PC-9 (cell line): ENCODE measurements at regions not wholly inside any gene's neighbourhood (a gene's known extent, or its start where the extent isn't known, plus 50 kb on each side); places are given as distances from the start of the nearest gene placed in this dataset.

Source experiments
- BruUV-seq: library from RNA; stranded (reverse); fragments of 400-500 nt; replicated peaks from 2 replicates; lab custom pipeline; 2021; lab: Mats Ljungman, UMichigan
- CTCF ChIA-PET: fragments of 300-600 bp; sonication (Branson Sonifier 250); formaldehyde crosslinking; loops from one replicate; lab custom pipeline; 2022; ENCODE audit warnings: antibody characterized with exemption; lab: Charles Lee
- POLR2A ChIA-PET: fragments of 300-600 bp; sonication (Branson Sonifier 250); formaldehyde crosslinking; loops from one replicate; lab custom pipeline; 2022; ENCODE audit warnings: antibody characterized with exemption; ENCODE audit not compliant: unreplicated experiment; lab: Charles Lee
- DNase-seq, 2 experiments: peaks; one replicate each; pipeline versions ENCODE4 v3.0.0 to v3.0.0-alpha.2; 2015 to 2022; ENCODE audit warnings: mixed read lengths in 1 of 2
- H2AFZ ChIP-seq: fragments of 200-600 bp; sonication (generic); 2 replicates; pipeline ENCODE4 v1.8.1; 2017; ENCODE audit warnings: antibody characterized with exemption
- H3F3A ChIP-seq: fragments of 200-600 bp; sonication (generic); 2 replicates; pipeline ENCODE4 v1.8.1; 2017; ENCODE audit warnings: antibody characterized with exemption, mild to moderate bottlenecking, low read depth; ENCODE audit not compliant: insufficient read depth
- H3K27ac ChIP-seq: fragments of 200-600 bp; sonication (generic); 2 replicates; pipeline ENCODE4 v1.6.1; 2016; ENCODE audit warnings: mixed run types
- H3K27me3 ChIP-seq: fragments of 200-600 bp; sonication (generic); 2 replicates; pipeline ENCODE4 v1.6.1; 2016; ENCODE audit warnings: low read depth, mixed run types; ENCODE audit not compliant: insufficient read depth
- H3K36me3 ChIP-seq: fragments of 200-600 bp; sonication (generic); 2 replicates; pipeline ENCODE4 v1.6.1; 2016; ENCODE audit warnings: low read depth, mixed run types
- H3K4me1 ChIP-seq: fragments of 200-600 bp; sonication (generic); replicated peaks from 2 replicates; pipeline ENCODE4 v1.6.1; 2016; ENCODE audit warnings: mixed run types; ENCODE audit not compliant: insufficient read depth
- H3K4me2 ChIP-seq: fragments of 200-600 bp; sonication (generic); 2 replicates; pipeline ENCODE4 v1.6.1; 2017; ENCODE audit warnings: mixed run types
- H3K4me3 ChIP-seq: fragments of 200-600 bp; sonication (generic); 2 replicates; pipeline ENCODE4 v1.6.1; 2016; ENCODE audit warnings: mixed run types
- H3K79me2 ChIP-seq: fragments of 200-600 bp; sonication (generic); 2 replicates; pipeline ENCODE4 v1.6.1; 2017; ENCODE audit warnings: low read depth, mixed run types
- H3K9me2 ChIP-seq: fragments of 200-600 bp; sonication (generic); 2 replicates; pipeline ENCODE4 v1.8.1; 2017; ENCODE audit warnings: mild to moderate bottlenecking; ENCODE audit not compliant: insufficient read depth
- H3K9me3 ChIP-seq: fragments of 200-600 bp; sonication (generic); 2 replicates; pipeline ENCODE4 v1.8.1; 2016; ENCODE audit warnings: low read depth; ENCODE audit not compliant: insufficient read depth
- H4K20me1 ChIP-seq: fragments of 200-600 bp; sonication (generic); 2 replicates; pipeline ENCODE4 v1.8.1; 2017; ENCODE audit not compliant: insufficient read depth
- CTCF ChIP-seq: fragments of 200-600 bp; sonication (generic); conservative IDR thresholded peaks from 2 replicates; pipeline ENCODE4 v1.6.1; 2017; ENCODE audit warnings: mixed run types, antibody characterized with exemption, mild to moderate bottlenecking, moderate library complexity
- EZH2 ChIP-seq: fragments of 200-600 bp; sonication (generic); IDR thresholded peaks from 2 replicates; pipeline ENCODE4 v1.8.0; 2017; ENCODE audit warnings: antibody characterized with exemption, low read depth
- intact Hi-C: fragments of 100-400 bp; cut with micrococcal nuclease; formaldehyde crosslinking; loops from one replicate; pipeline ENCODE4 v1.10.0; 2022; ENCODE audit not compliant: unreplicated experiment

- no peak overlapping the region for H3K4me3 ChIP-seq
- no peaks in the 10 kb centered on the region for H4K20me1 ChIP-seq
- no peak for DNase-seq
- no peak overlapping the region for H3K27ac ChIP-seq
- no peaks in the 10 kb centered on the region for H3K27me3 ChIP-seq
- H3K9me2 ChIP-seq: no peaks in the 10 kb centered on the region
- intact Hi-C loops: no loop called here
- TF ChIP-seq EZH2 (no peak), CTCF (no peak)
- H3K36me3 ChIP-seq: no peaks in the 10 kb centered on the region
- H3K4me1 ChIP-seq: no peaks in the 10 kb centered on the region
- ChIA-PET CTCF (no interaction called here), POLR2A (no interaction called here)
- H3K79me2 ChIP-seq: no peaks in the 10 kb centered on the region
- no TSS peak for BruUV-seq
- H3K4me2 ChIP-seq: no peak overlapping the region
- H2AFZ ChIP-seq: no peak overlapping the region
- no peaks in the 10 kb centered on the region for H3F3A ChIP-seq
- no peaks in the 10 kb centered on the region for H3K9me3 ChIP-seq
These were observed 366.2 kb downstream of the ACTL7B start for GRCh38 chr9:108489567-108489966.

- Histone ChIP-seq H3F3A (no peaks in the 10 kb centered on the region), H4K20me1 (no peaks in the 10 kb centered on the region), H3K27me3 (no peaks in the 10 kb centered on the region), H3K36me3 (no peaks in the 10 kb centered on the region), H2AFZ (no peak overlapping the region), H3K9me2 (no peaks in the 10 kb centered on the region), H3K4me1 (no peaks in the 10 kb centered on the region), H3K4me2 (no peak overlapping the region), H3K79me2 (no peaks in the 10 kb centered on the region), H3K9me3 (no peaks in the 10 kb centered on the region), H3K4me3 (no peak overlapping the region), H3K27ac (no peak overlapping the region)
- DNase-seq: no peak
- TF ChIP-seq CTCF (no peak), EZH2 (no peak)
- intact Hi-C loops: no loop called here
- ChIA-PET POLR2A (interaction anchor here (0.6 kb wide), 2 partner anchors 394 to 1100 kb away, joined by 3 to 5 read pairs; no protein-coding TSS in a partner anchor), CTCF (interaction anchor here (0.7 kb wide), 1 partner anchor 822 kb away, joined by 3 read pairs; no protein-coding TSS in a partner anchor)
- BruUV-seq: no TSS peak
These were observed 369.0 kb downstream of the ACTL7B start for GRCh38 chr9:108486831-108487230.

- Histone ChIP-seq H4K20me1 (no peaks in the 10 kb centered on the region), H3K9me2 (no peaks in the 10 kb centered on the region), H3K27ac (no peak overlapping the region), H2AFZ (no peak overlapping the region), H3K36me3 (no peaks in the 10 kb centered on the region), H3K79me2 (no peaks in the 10 kb centered on the region), H3F3A (peaks cover 1% of the 10 kb centered on the region), H3K27me3 (no peaks in the 10 kb centered on the region), H3K4me3 (no peak overlapping the region), H3K4me2 (no peak overlapping the region), H3K4me1 (peaks cover 4% of the 10 kb centered on the region; the same call in 1 of the 2 replicates), H3K9me3 (no peaks in the 10 kb centered on the region)
- ChIA-PET POLR2A (no interaction called here), CTCF (no interaction called here)
- no TSS peak for BruUV-seq
- DNase-seq: no peak
- intact Hi-C loops: no loop called here
- TF ChIP-seq EZH2 (no peak), CTCF (no peak)
These were observed 371.3 kb downstream of the ACTL7B start for GRCh38 chr9:108484468-108484867.
